ENCODE measurements at regions not wholly inside any gene's neighbourhood (a gene's known extent, or its start where the extent isn't known, plus 50 kb on each side); places are given as distances from the start of the nearest gene placed in this dataset.

DNA sequence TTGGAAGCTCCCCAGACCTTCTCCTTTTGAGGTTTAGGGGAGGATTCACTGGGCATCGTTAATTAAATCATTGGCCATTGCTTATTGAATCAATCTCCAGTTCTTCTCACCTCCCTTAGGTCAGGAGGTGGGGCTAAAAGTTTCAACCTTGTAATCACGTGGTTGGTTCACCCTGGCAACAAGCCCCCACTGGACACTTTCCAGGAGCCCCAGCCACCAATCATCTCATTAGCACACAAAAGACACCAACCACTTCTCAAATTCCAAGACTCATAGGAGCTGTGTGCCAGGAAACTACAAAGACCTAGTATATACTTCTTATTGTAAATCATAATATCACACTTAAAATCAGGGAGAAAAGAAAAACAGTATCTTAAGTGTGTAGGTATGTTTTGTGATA, 94.6 kb upstream of the PLEKHA5 start:
- no peak for TF ChIP-seq EP300 (IDR thresholded peaks at IDR 0.05)
- TF ChIP-seq, protein P1, sequence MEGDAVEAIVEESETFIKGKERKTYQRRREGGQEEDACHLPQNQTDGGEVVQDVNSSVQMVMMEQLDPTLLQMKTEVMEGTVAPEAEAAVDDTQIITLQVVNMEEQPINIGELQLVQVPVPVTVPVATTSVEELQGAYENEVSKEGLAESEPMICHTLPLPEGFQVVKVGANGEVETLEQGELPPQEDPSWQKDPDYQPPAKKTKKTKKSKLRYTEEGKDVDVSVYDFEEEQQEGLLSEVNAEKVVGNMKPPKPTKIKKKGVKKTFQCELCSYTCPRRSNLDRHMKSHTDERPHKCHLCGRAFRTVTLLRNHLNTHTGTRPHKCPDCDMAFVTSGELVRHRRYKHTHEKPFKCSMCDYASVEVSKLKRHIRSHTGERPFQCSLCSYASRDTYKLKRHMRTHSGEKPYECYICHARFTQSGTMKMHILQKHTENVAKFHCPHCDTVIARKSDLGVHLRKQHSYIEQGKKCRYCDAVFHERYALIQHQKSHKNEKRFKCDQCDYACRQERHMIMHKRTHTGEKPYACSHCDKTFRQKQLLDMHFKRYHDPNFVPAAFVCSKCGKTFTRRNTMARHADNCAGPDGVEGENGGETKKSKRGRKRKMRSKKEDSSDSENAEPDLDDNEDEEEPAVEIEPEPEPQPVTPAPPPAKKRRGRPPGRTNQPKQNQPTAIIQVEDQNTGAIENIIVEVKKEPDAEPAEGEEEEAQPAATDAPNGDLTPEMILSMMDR (IDR thresholded peaks at IDR 0.05) = no peak
- no peak for TF ChIP-seq POLR2AphosphoS5 (IDR thresholded peaks at IDR 0.05)

All from stomach (tissue), 4 donors.